H1 (cell line): ENCODE measurements at regions not wholly inside any gene's neighbourhood (a gene's known extent, or its start where the extent isn't known, plus 50 kb on each side); places are given as distances from the start of the nearest gene placed in this dataset.

ENCODE experiments used
- CTCF ChIA-PET: fragments of 300-600 bp; sonication (Branson Sonifier 250); formaldehyde crosslinking; loops from one replicate; lab custom pipeline; 2021; ENCODE audit not compliant: partially characterized antibody; lab: Charles Lee
- POLR2A ChIA-PET: fragments of 300-600 bp; sonication (Branson Sonifier 250); formaldehyde crosslinking; loops from one replicate; lab custom pipeline; 2021; ENCODE audit warnings: inconsistent platforms; ENCODE audit not compliant: partially characterized antibody; lab: Charles Lee
- DNase-seq, 2 experiments: peaks; one replicate each; pipeline versions ENCODE4 v3.0.0 to v3.0.0-alpha.2; 2010 to 2022; ENCODE audit warnings: low spot score in 2 of 2, low read depth in 1 of 2, mixed read lengths in 1 of 2
- FAIRE-seq: peaks from 2 replicates; lab custom pipeline; 2011; peaks lifted over from hg19 to GRCh38; lab: Jason Lieb, UNC
- H2AFZ ChIP-seq: 2 replicates; pipeline ENCODE4 v1.8.1; 2012; ENCODE audit warnings: low read length, inconsistent platforms
- H2AK5ac ChIP-seq: 2 replicates; pipeline ENCODE4 v1.6.1; 2013; ENCODE audit warnings: low read depth, low read length
- H2BK120ac ChIP-seq: replicated peaks from 2 replicates; pipeline ENCODE3; 2013; ENCODE audit warnings: low read depth, low read length, inconsistent platforms
- H2BK12ac ChIP-seq: 2 replicates; pipeline ENCODE4 v1.6.1; 2013; ENCODE audit warnings: low read depth, low read length
- H2BK15ac ChIP-seq: 2 replicates; pipeline ENCODE4 v1.6.1; 2013; ENCODE audit warnings: low read length
- H2BK20ac ChIP-seq: 2 replicates; pipeline ENCODE4 v1.6.1; 2013; ENCODE audit warnings: low read length
- H2BK5ac ChIP-seq: 2 replicates; pipeline ENCODE4 v1.6.1; 2013; ENCODE audit warnings: low read depth, low read length
- H3K14ac ChIP-seq: 2 replicates; pipeline ENCODE4 v1.6.1; 2013; ENCODE audit warnings: inconsistent platforms; ENCODE audit not compliant: insufficient read length
- H3K18ac ChIP-seq: 2 replicates; pipeline ENCODE4 v1.6.1; 2013; ENCODE audit warnings: low read length; ENCODE audit errors: extremely low read depth
- H3K23ac ChIP-seq: 2 replicates; pipeline ENCODE4 v1.6.1; 2013; ENCODE audit warnings: inconsistent platforms; ENCODE audit not compliant: insufficient read length
- H3K23me2 ChIP-seq: 2 replicates; pipeline ENCODE4 v1.6.1; 2013; ENCODE audit warnings: low read depth, low read length
- H3K27ac ChIP-seq: 2 replicates; pipeline ENCODE4 v1.6.1; 2011; ENCODE audit warnings: low read depth, low read length, inconsistent platforms
- H3K27me3 ChIP-seq, 4 experiments: replicated peaks in 1 of 4; 1 replicate in 1 of 4; 2 replicates in 3 of 4; pipeline versions ENCODE4 v1.6.1 to v1.8.1; 2011 to 2013; ENCODE audit warnings: low read length in 3 of 4, mild to moderate bottlenecking in 3 of 4, inconsistent platforms in 2 of 4, mixed read lengths in 2 of 4, moderate library complexity in 1 of 4; ENCODE audit not compliant: control insufficient read depth in 3 of 4, insufficient read depth in 3 of 4; ENCODE audit errors: extremely low read depth in 1 of 4
- H3K36me3 ChIP-seq, 4 experiments: 2 replicates each; pipeline versions ENCODE4 v1.6.1 to v1.8.1; 2011 to 2013; ENCODE audit warnings: mild to moderate bottlenecking in 4 of 4, low read length in 3 of 4, moderate library complexity in 2 of 4, control low read depth in 1 of 4, inconsistent platforms in 1 of 4; ENCODE audit not compliant: insufficient read depth in 4 of 4, control insufficient read depth in 2 of 4
- H3K4ac ChIP-seq: replicated peaks from 2 replicates; pipeline ENCODE3; 2013; ENCODE audit warnings: low read length, low read depth, mixed read lengths, inconsistent platforms; ENCODE audit not compliant: insufficient read length
- H3K4me1 ChIP-seq, 4 experiments: replicated peaks in 1 of 4; 1 replicate in 1 of 4; 2 replicates in 3 of 4; pipeline versions ENCODE4 v1.6.1 to v1.8.1; 2011 to 2013; ENCODE audit warnings: low read length in 3 of 4, inconsistent platforms in 2 of 4, mixed read lengths in 1 of 4; ENCODE audit not compliant: insufficient read depth in 4 of 4, control insufficient read depth in 3 of 4
- H3K4me2 ChIP-seq, 2 experiments: 2 replicates each; pipeline versions ENCODE4 v1.6.1 to v1.8.1; 2011 to 2013; ENCODE audit warnings: low read depth in 2 of 2, low read length in 2 of 2, control low read depth in 1 of 2, inconsistent platforms in 1 of 2, mild to moderate bottlenecking in 1 of 2; ENCODE audit not compliant: insufficient read depth in 1 of 2
- H3K4me3 ChIP-seq, 4 experiments: fragments of 200-600, 300-600 bp in 1 of 4; sonication (generic), shearing (Covaris generic), sonication (Bioruptor Twin) in 1 of 4; 2 replicates each; pipeline versions ENCODE4 v1.5.1 to v1.8.1; 2011 to 2016; ENCODE audit warnings: low read length in 4 of 4, low read depth in 3 of 4, control low read depth in 2 of 4, inconsistent platforms in 2 of 4, mild to moderate bottlenecking in 2 of 4, mixed read lengths in 1 of 4, moderate library complexity in 1 of 4; ENCODE audit not compliant: insufficient read depth in 2 of 4; ENCODE audit errors: extremely low read depth in 1 of 4
- H3K56ac ChIP-seq: replicated peaks from 2 replicates; pipeline ENCODE3; 2013; ENCODE audit warnings: low read depth, mild to moderate bottlenecking, mixed read lengths, low read length, inconsistent platforms; ENCODE audit not compliant: insufficient read length
- H3K79me1 ChIP-seq: 2 replicates; pipeline ENCODE4 v1.6.1; 2013; ENCODE audit warnings: low read depth, low read length, control low read depth
- H3K79me2 ChIP-seq, 2 experiments: 2 replicates each; pipeline versions ENCODE4 v1.6.1 to v1.8.1; 2012 to 2013; ENCODE audit warnings: low read length in 2 of 2, mild to moderate bottlenecking in 2 of 2, inconsistent platforms in 1 of 2; ENCODE audit not compliant: insufficient read depth in 2 of 2, control insufficient read depth in 1 of 2
- H3K9ac ChIP-seq, 4 experiments: replicated peaks in 1 of 4; 1 replicate in 1 of 4; 2 replicates in 3 of 4; pipeline versions ENCODE4 v1.6.1 to v1.8.1; 2011 to 2013; ENCODE audit warnings: low read depth in 3 of 4, low read length in 3 of 4, control low read depth in 2 of 4, mild to moderate bottlenecking in 2 of 4, moderate library complexity in 2 of 4, inconsistent platforms in 1 of 4; ENCODE audit errors: extremely low read depth in 1 of 4
- H3K9me3 ChIP-seq, 2 experiments: 2 replicates each; pipeline versions ENCODE4 v1.6.1 to v1.8.1; 2012 to 2013; ENCODE audit warnings: mild to moderate bottlenecking in 2 of 2, moderate library complexity in 2 of 2, control low read depth in 1 of 2, inconsistent platforms in 1 of 2, low read depth in 1 of 2, low read length in 1 of 2, mixed read lengths in 1 of 2; ENCODE audit not compliant: insufficient read depth in 2 of 2
- H4K20me1 ChIP-seq, 2 experiments: replicated peaks in 1 of 2; 2 replicates each; pipeline versions ENCODE3 to v1.8.1; 2011 to 2013; ENCODE audit warnings: inconsistent platforms in 2 of 2, low read length in 2 of 2, mild to moderate bottlenecking in 1 of 2; ENCODE audit not compliant: insufficient read depth in 2 of 2, control insufficient read depth in 1 of 2
- H4K5ac ChIP-seq: 2 replicates; pipeline ENCODE4 v1.6.1; 2013; ENCODE audit warnings: low read length, low read depth, mixed read lengths, inconsistent platforms; ENCODE audit not compliant: insufficient read length
- H4K8ac ChIP-seq: 2 replicates; pipeline ENCODE4 v1.8.0; 2013; ENCODE audit warnings: mild to moderate bottlenecking, moderate library complexity, low read length, inconsistent platforms; ENCODE audit not compliant: insufficient read depth; ENCODE audit errors: extremely low read depth
- H4K91ac ChIP-seq: replicated peaks from 2 replicates; pipeline ENCODE3; 2013; ENCODE audit warnings: low read length, mixed read lengths, inconsistent platforms; ENCODE audit not compliant: insufficient read length
- BRCA1 ChIP-seq: IDR thresholded peaks from 2 replicates; pipeline ENCODE4 v1.6.1; 2012; ENCODE audit warnings: low read depth, low read length, improper control_type of control experiment
- CREB1 ChIP-seq: IDR thresholded peaks from 2 replicates; pipeline ENCODE4 v1.6.1; 2012; ENCODE audit warnings: inconsistent platforms
- CTCF ChIP-seq, 3 experiments: IDR thresholded peaks; 1 replicate in 2 of 3; 2 replicates in 1 of 3; pipeline versions ENCODE4 v1.5.1 to v1.6.1; 2011; ENCODE audit warnings: low read length in 3 of 3, mild to moderate bottlenecking in 3 of 3, inconsistent platforms in 2 of 3, low read depth in 1 of 3, moderate library complexity in 1 of 3; ENCODE audit not compliant: insufficient read depth in 1 of 3; ENCODE audit errors: control extremely low read depth in 1 of 3
- JUND ChIP-seq: IDR thresholded peaks from 2 replicates; pipeline ENCODE4 v1.6.1; 2011; ENCODE audit warnings: mild to moderate bottlenecking, improper control_type of control experiment, low read length
- RBBP5 ChIP-seq: IDR thresholded peaks from 2 replicates; pipeline ENCODE4 v1.7.1; 2012; ENCODE audit warnings: low read depth, mild to moderate bottlenecking, inconsistent platforms, low read length, moderate library complexity, borderline replicate concordance
- SIN3A ChIP-seq, 2 experiments: IDR thresholded peaks in 1 of 2; conservative IDR thresholded peaks in 1 of 2; 2 replicates each; pipeline ENCODE4 v1.6.1; 2011 to 2012; ENCODE audit warnings: low read length in 2 of 2, improper control_type of control experiment in 1 of 2, low read depth in 1 of 2, mild to moderate bottlenecking in 1 of 2
- WGBS, 2 experiments: shearing (Covaris generic) in 1 of 2; methylation state at CpG; one replicate each; pipeline versions ENCODE4 v1.1.6 to v1.1.7; 2013 to 2015; ENCODE audit warnings: low lambda C conversion rate in 2 of 2, mixed read lengths in 2 of 2, inconsistent platforms in 1 of 2, low coverage in 1 of 2, missing lambda C conversion rate in 1 of 2; ENCODE audit not compliant: insufficient replicate concordance in 2 of 2, insufficient coverage in 1 of 2, insufficient read length in 1 of 2; ENCODE audit errors: extremely low coverage in 1 of 2, missing lambda C conversion rate in 1 of 2; 5-methylcytosine and 5-hydroxymethylcytosine counted together
- TF ChIP-seq, protein P1 (sequence below): IDR thresholded peaks from 2 replicates; pipeline ENCODE4 v1.6.1; 2012; ENCODE audit warnings: low read length, inconsistent platforms

- H4K8ac ChIP-seq, result no peak overlapping the region
- no peaks in the 10 kb centered on the region for H3K79me1 ChIP-seq
- no peak overlapping the region for H3K14ac ChIP-seq
- TF ChIP-seq JUND (no peak), CREB1 (no peak), SIN3A (conservative IDR thresholded peaks at IDR 0.05 in 1 of 2, IDR thresholded peaks at IDR 0.05 in 1 of 2; ENCODE audit: low read depth in 1 of 2, low read length in 2 of 2) (no peak), CTCF (IDR thresholded peaks at IDR 0.05; ENCODE audit: control extremely low read depth in 1 of 3, insufficient read depth in 1 of 3, low read depth in 1 of 3, low read length in 3 of 3) (no peak), RBBP5 (no peak), BRCA1 (no peak)
- TF ChIP-seq, protein P1, sequence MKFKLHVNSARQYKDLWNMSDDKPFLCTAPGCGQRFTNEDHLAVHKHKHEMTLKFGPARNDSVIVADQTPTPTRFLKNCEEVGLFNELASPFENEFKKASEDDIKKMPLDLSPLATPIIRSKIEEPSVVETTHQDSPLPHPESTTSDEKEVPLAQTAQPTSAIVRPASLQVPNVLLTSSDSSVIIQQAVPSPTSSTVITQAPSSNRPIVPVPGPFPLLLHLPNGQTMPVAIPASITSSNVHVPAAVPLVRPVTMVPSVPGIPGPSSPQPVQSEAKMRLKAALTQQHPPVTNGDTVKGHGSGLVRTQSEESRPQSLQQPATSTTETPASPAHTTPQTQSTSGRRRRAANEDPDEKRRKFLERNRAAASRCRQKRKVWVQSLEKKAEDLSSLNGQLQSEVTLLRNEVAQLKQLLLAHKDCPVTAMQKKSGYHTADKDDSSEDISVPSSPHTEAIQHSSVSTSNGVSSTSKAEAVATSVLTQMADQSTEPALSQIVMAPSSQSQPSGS, result no peak
- whole genome bisulfite sequencing, 2 experiments, result 87% methylated on average over 9 of the region's 9 CpGs; no CpG with 5 or more reads in 1 of the 2 experiments
- H4K5ac ChIP-seq, result no peak overlapping the region
- no peak overlapping the region for H2AK5ac ChIP-seq
- FAIRE-seq (no peak), DNase-seq (no peak)
- no peak overlapping the region for H3K18ac ChIP-seq
- H3K9ac ChIP-seq, result no peak overlapping the region
- ChIA-PET CTCF (interaction anchor here (1.2 kb wide), 1 partner anchor 13 kb away, joined by 3 read pairs; no protein-coding TSS in a partner anchor), POLR2A (no interaction called here)
- no peak overlapping the region for H3K4ac ChIP-seq
- no peaks in the 10 kb centered on the region for H4K20me1 ChIP-seq
- H3K4me2 ChIP-seq, result no peak overlapping the region
- no peaks in the 10 kb centered on the region for H3K23me2 ChIP-seq
- no peak overlapping the region for H2BK12ac ChIP-seq
- H3K23ac ChIP-seq, result no peak overlapping the region
- no peak overlapping the region for H3K4me3 ChIP-seq
- no peak overlapping the region for H2BK15ac ChIP-seq
- H2BK20ac ChIP-seq, result no peak overlapping the region
- H4K91ac ChIP-seq, result no peak overlapping the region
- no peak overlapping the region for H2BK120ac ChIP-seq
- H3K27me3 ChIP-seq, result no peaks in the 10 kb centered on the region
- H3K4me1 ChIP-seq, result no peaks in the 10 kb centered on the region
- no peak overlapping the region for H2BK5ac ChIP-seq
- no peak overlapping the region for H3K56ac ChIP-seq
- H2AFZ ChIP-seq, result no peak overlapping the region
- H3K36me3 ChIP-seq, result no peaks in the 10 kb centered on the region
- H3K79me2 ChIP-seq, result no peaks in the 10 kb centered on the region
- no peak overlapping the region for H3K27ac ChIP-seq
- H3K9me3 ChIP-seq, result no peaks in the 10 kb centered on the region
These were observed 742.9 kb downstream of the TLR4 start for GRCh38 chr9:118446943-118447639.
